Umbilical cord (tissue), 1 donor: ENCODE measurements at regions not wholly inside any gene's neighbourhood (a gene's known extent, or its start where the extent isn't known, plus 50 kb on each side); places are given as distances from the start of the nearest gene placed in this dataset.
"Not testable (repeated sequence)": the region's sequence is repeated elsewhere in the genome, so short reads cannot be mapped to it uniquely, and the experiment has no call there.

Experiments used
- DNase-seq: peaks from one replicate; pipeline ENCODE4 v3.0.0-alpha.2; 2015; ENCODE audit warnings: low spot score

GRCh38 chr11:34001557-34002064, 49.9 kb upstream of the CAPRIN1 start:
- no peak for DNase-seq

- DNase-seq, result no peak
Observed at GRCh38 chr11:33999393-33999792, 52.1 kb upstream of the CAPRIN1 start.

GRCh38 chr11:33997584-33998251, 53.8 kb upstream of the CAPRIN1 start:
- DNase-seq, result no peak

- DNase-seq, result peak; percentile 76
Observed at GRCh38 chr11:33996498-33997454, 54.8 kb upstream of the CAPRIN1 start.

- DNase-seq, result no peak
Observed at GRCh38 chr11:33994937-33995336, 56.6 kb upstream of the CAPRIN1 start.

- DNase-seq, result not testable (repeated sequence)
Observed at GRCh38 chr11:33991136-33991535, 60.4 kb upstream of the CAPRIN1 start.

GRCh38 chr11:33990131-33990530, 61.4 kb upstream of the CAPRIN1 start:
- not testable (repeated sequence) for DNase-seq

GRCh38 chr11:33989461-33989860, 62.1 kb upstream of the CAPRIN1 start:
- no peak for DNase-seq

GRCh38 chr11:33988586-33989370, 62.8 kb upstream of the CAPRIN1 start:
- DNase-seq, result no peak

- DNase-seq, result peak; percentile 43
Observed at GRCh38 chr11:33987975-33988580, 63.5 kb upstream of the CAPRIN1 start.

GRCh38 chr11:33987545-33987944, 64.0 kb upstream of the CAPRIN1 start:
- DNase-seq, result no peak

- not testable (repeated sequence) for DNase-seq
Observed at GRCh38 chr11:33986597-33987501, 64.7 kb upstream of the CAPRIN1 start.

GRCh38 chr11:33984682-33985389, 66.7 kb upstream of the CAPRIN1 start:
- DNase-seq, result no peak

GRCh38 chr11:33982661-33983060, 68.9 kb upstream of the CAPRIN1 start:
- no peak for DNase-seq

GRCh38 chr11:33980897-33981296, 70.6 kb upstream of the CAPRIN1 start:
- no peak for DNase-seq

- no peak for DNase-seq
Observed at GRCh38 chr11:33978376-33978775, 73.2 kb upstream of the CAPRIN1 start.

- DNase-seq, result no peak
Observed at GRCh38 chr11:33977676-33978075, 73.9 kb upstream of the CAPRIN1 start.

- DNase-seq, result peak; percentile 31
Observed at GRCh38 chr11:33976495-33977199, 74.9 kb upstream of the CAPRIN1 start.

- DNase-seq, result no peak
Observed at GRCh38 chr11:33974804-33975203, 76.7 kb upstream of the CAPRIN1 start.
